CD14-positive monocyte (primary cell): ENCODE measurements at regions not wholly inside any gene's neighbourhood (a gene's known extent, or its start where the extent isn't known, plus 50 kb on each side); places are given as distances from the start of the nearest gene placed in this dataset.

Experiments
- DNase-seq, 3 donors: peaks; one replicate each; pipeline ENCODE4 v3.0.0-alpha.2; 2011 to 2022
- H2AFZ ChIP-seq: 2 replicates; pipeline ENCODE4 v1.6.0; 2012; ENCODE audit warnings: mild to moderate bottlenecking, low read depth, low read length, inconsistent platforms; ENCODE audit not compliant: insufficient read depth, poor library complexity, severe bottlenecking
- H3K27ac ChIP-seq, 2 donors: 1 replicate in 1 of 2; 2 replicates in 1 of 2; pipeline ENCODE4 v1.5.1; 2012 to 2013; ENCODE audit warnings: low read length in 2 of 2, control low read depth in 1 of 2, inconsistent platforms in 1 of 2, low read depth in 1 of 2, mild to moderate bottlenecking in 1 of 2
- H3K27me3 ChIP-seq, 2 donors: one replicate each; pipeline versions ENCODE4 v1.6.0 to v1.6.1; 2011 to 2013; ENCODE audit warnings: low read length in 2 of 2; ENCODE audit not compliant: control insufficient read depth in 2 of 2, insufficient read depth in 2 of 2
- H3K36me3 ChIP-seq, 2 donors: replicated peaks in 1 of 2; 1 replicate in 1 of 2; 2 replicates in 1 of 2; pipeline versions ENCODE4 v1.5.1 to v1.6.1; 2012 to 2013; ENCODE audit warnings: low read length in 2 of 2, control low read depth in 1 of 2, inconsistent platforms in 1 of 2, mild to moderate bottlenecking in 1 of 2; ENCODE audit not compliant: insufficient read depth in 2 of 2, control insufficient read depth in 1 of 2
- H3K4me1 ChIP-seq, 2 donors: 1 replicate in 1 of 2; 2 replicates in 1 of 2; pipeline versions ENCODE4 v1.5.1 to v1.6.1; 2012 to 2013; ENCODE audit warnings: low read length in 2 of 2, control low read depth in 1 of 2, inconsistent platforms in 1 of 2, mild to moderate bottlenecking in 1 of 2, moderate library complexity in 1 of 2; ENCODE audit not compliant: insufficient read depth in 2 of 2, control insufficient read depth in 1 of 2
- H3K4me2 ChIP-seq: replicated peaks from 2 replicates; pipeline ENCODE3; 2012; ENCODE audit warnings: low read length, moderate library complexity, mild to moderate bottlenecking; ENCODE audit not compliant: poor library complexity, severe bottlenecking; ENCODE audit errors: extremely low read depth
- H3K4me3 ChIP-seq, 3 experiments: fragments of 200-600 bp in 1 of 3; sonication (generic) in 1 of 3; replicated peaks in 1 of 3; 1 replicate in 2 of 3; 2 replicates in 1 of 3; pipeline ENCODE4 v1.5.1; 2011 to 2013; ENCODE audit warnings: low read length in 3 of 3, mild to moderate bottlenecking in 3 of 3, control low read depth in 2 of 3, low read depth in 2 of 3, inconsistent platforms in 1 of 3, moderate library complexity in 1 of 3
- H3K79me2 ChIP-seq: 2 replicates; pipeline ENCODE4 v1.6.0; 2012; ENCODE audit warnings: mild to moderate bottlenecking, control low read depth, inconsistent platforms, low read length, moderate library complexity; ENCODE audit not compliant: insufficient read depth
- H3K9ac ChIP-seq: 2 replicates; pipeline ENCODE4 v1.6.0; 2017; ENCODE audit warnings: low read length, mild to moderate bottlenecking; ENCODE audit not compliant: insufficient read depth, poor library complexity, severe bottlenecking
- H3K9me3 ChIP-seq, 2 donors: replicated peaks in 1 of 2; 1 replicate in 1 of 2; 2 replicates in 1 of 2; pipeline versions ENCODE4 v1.5.1 to v1.6.1; 2012 to 2013; ENCODE audit warnings: low read length in 2 of 2, control low read depth in 1 of 2; ENCODE audit not compliant: control insufficient read depth in 1 of 2, insufficient read depth in 1 of 2
- H4K20me1 ChIP-seq: 2 replicates; pipeline ENCODE4 v1.6.0; 2012; ENCODE audit warnings: mild to moderate bottlenecking, low read length, control low read depth, moderate library complexity; ENCODE audit not compliant: insufficient read depth
- H3K27ac Mint-ChIP-seq, 7 donors: one replicate each; pipeline ENCODE4 v1.8.0; 2020; ENCODE audit warnings: mild to moderate bottlenecking in 7 of 7, mixed read lengths in 7 of 7, moderate library complexity in 6 of 7, inconsistent platforms in 2 of 7
- H3K27me3 Mint-ChIP-seq, 3 donors: one replicate each; pipeline ENCODE4 v1.8.0; 2021 to 2022; ENCODE audit warnings: low read depth in 3 of 3, mild to moderate bottlenecking in 3 of 3, mixed read lengths in 3 of 3, moderate library complexity in 3 of 3, inconsistent platforms in 1 of 3
- H3K36me3 Mint-ChIP-seq, 2 donors: one replicate each; pipeline ENCODE4 v1.8.0; 2020; ENCODE audit warnings: mixed read lengths in 2 of 2, inconsistent platforms in 1 of 2, mild to moderate bottlenecking in 1 of 2
- H3K4me1 Mint-ChIP-seq: one replicate; pipeline ENCODE4 v1.8.0; 2020; ENCODE audit warnings: mild to moderate bottlenecking, mixed read lengths
- H3K4me3 Mint-ChIP-seq, 2 donors: one replicate each; pipeline ENCODE4 v1.8.0; 2020; ENCODE audit warnings: mild to moderate bottlenecking in 2 of 2, mixed read lengths in 2 of 2, moderate library complexity in 1 of 2
- H3K9me3 Mint-ChIP-seq, 7 donors: one replicate each; pipeline ENCODE4 v1.8.0; 2020 to 2022; ENCODE audit warnings: mixed read lengths in 7 of 7, mild to moderate bottlenecking in 6 of 7, moderate library complexity in 6 of 7, inconsistent platforms in 2 of 7
- CTCF ChIP-seq: fragments of 200-600 bp; IDR thresholded peaks from one replicate; pipeline ENCODE4 v1.8.0; 2022; ENCODE audit warnings: antibody characterized with exemption, mild to moderate bottlenecking
- WGBS: methylation state at CpG from one replicate; pipeline ENCODE4 v1.1.5; 2013; ENCODE audit warnings: missing lambda C conversion rate; ENCODE audit not compliant: insufficient coverage; 5-methylcytosine and 5-hydroxymethylcytosine counted together
- intact Hi-C, 2 donors: fragments of 100-400 bp; cut with micrococcal nuclease; formaldehyde crosslinking; loops; one replicate each; pipeline versions ENCODE4 v1.15.0 to v1.15.1; 2023

- H2AFZ ChIP-seq: no peak overlapping the region
- Mint-ChIP-seq H3K36me3 (no peaks in the 10 kb centered on the region), H3K4me1 (no peaks in the 10 kb centered on the region), H3K27ac (no peak overlapping the region), H3K27me3 (no peaks in the 10 kb centered on the region), H3K4me3 (no peak overlapping the region), H3K9me3 (peaks cover 0 to 7% (median 2%) of the 10 kb centered on the region in 7 donors)
- no peaks in the 10 kb centered on the region for H3K36me3 ChIP-seq
- peaks cover 0 to 4% of the 10 kb centered on the region in 2 donors for H3K9me3 ChIP-seq
- no peaks in the 10 kb centered on the region for H3K27me3 ChIP-seq
- no peak overlapping the region for H3K4me2 ChIP-seq
- TF ChIP-seq CTCF: no peak
- 91% methylated on average over 3 of the region's 3 CpGs for WGBS
- H4K20me1 ChIP-seq: no peaks in the 10 kb centered on the region
- no peaks in the 10 kb centered on the region for H3K4me1 ChIP-seq
- no peaks in the 10 kb centered on the region for H3K79me2 ChIP-seq
- intact Hi-C loops: no loop called here
- no peak overlapping the region for H3K4me3 ChIP-seq
- H3K9ac ChIP-seq: no peak overlapping the region
- DNase-seq: no peak
- H3K27ac ChIP-seq: no peak overlapping the region
Observed at GRCh38 chr11:100459811-100460210, 227.3 kb upstream of the ARHGAP42 start.

GRCh38 chr11:100460426-100460825 lies 226.7 kb upstream of the ARHGAP42 start:
- DNase-seq: no peak
- H3K36me3 ChIP-seq: no peaks in the 10 kb centered on the region
- no peaks in the 10 kb centered on the region for H3K4me1 ChIP-seq
- no peaks in the 10 kb centered on the region for H3K27me3 ChIP-seq
- H3K27ac Mint-ChIP-seq: no peak overlapping the region
- no peaks in the 10 kb centered on the region for H3K79me2 ChIP-seq
- no peak overlapping the region for H3K9ac ChIP-seq
- no CpG with 5 or more reads among the region's 3 CpGs for WGBS
- H3K27me3 Mint-ChIP-seq: no peaks in the 10 kb centered on the region
- no peaks in the 10 kb centered on the region for H3K4me1 Mint-ChIP-seq
- no peak overlapping the region for H2AFZ ChIP-seq
- peaks cover 0 to 7% (median 2%) of the 10 kb centered on the region in 7 donors for H3K9me3 Mint-ChIP-seq
- H3K9me3 ChIP-seq: peaks cover 0 to 4% of the 10 kb centered on the region in 2 donors
- H3K4me3 ChIP-seq: no peak overlapping the region
- H3K36me3 Mint-ChIP-seq: no peaks in the 10 kb centered on the region
- H3K4me3 Mint-ChIP-seq: no peak overlapping the region
- no peak overlapping the region for H3K27ac ChIP-seq
- H3K4me2 ChIP-seq: no peak overlapping the region
- intact Hi-C loops: no loop called here
- no peak for TF ChIP-seq CTCF
- H4K20me1 ChIP-seq: no peaks in the 10 kb centered on the region
